HG02938 (cell line): ENCODE measurements at regions not wholly inside any gene's neighbourhood (a gene's known extent, or its start where the extent isn't known, plus 50 kb on each side); places are given as distances from the start of the nearest gene placed in this dataset.
"Not testable (repeated sequence)": the region's sequence is repeated elsewhere in the genome, so short reads cannot be mapped to it uniquely, and the experiment has no call there.

Experiments used
- ATAC-seq: cut with Tn5 transposase; IDR thresholded peaks from one replicate; pipeline ENCODE4 v1.9.1; 2021; ENCODE audit warnings: mild to moderate bottlenecking, moderate library complexity; ENCODE audit not compliant: unreplicated experiment

GRCh38 chr14:22220427-22220826, 368.6 kb downstream of the DAD1 start:
- ATAC-seq = no peak

GRCh38 chr14:22218728-22219127, 370.3 kb downstream of the DAD1 start:
- ATAC-seq = no peak

- ATAC-seq = no peak
These were observed 375.9 kb downstream of the DAD1 start for GRCh38 chr14:22213120-22213519.

GRCh38 chr14:22210906-22211305, 378.1 kb downstream of the DAD1 start:
- ATAC-seq = no peak

- ATAC-seq = no peak
These were observed 379.0 kb downstream of the DAD1 start for GRCh38 chr14:22210026-22210425.

GRCh38 chr14:22203036-22203435, 386.0 kb downstream of the DAD1 start:
- ATAC-seq = no peak

- no peak for ATAC-seq
These were observed 386.7 kb downstream of the DAD1 start for GRCh38 chr14:22202313-22202712.

- ATAC-seq = no peak
These were observed 387.9 kb downstream of the DAD1 start for GRCh38 chr14:22200977-22201605.

- not testable (repeated sequence) for ATAC-seq
These were observed 388.9 kb downstream of the DAD1 start for GRCh38 chr14:22200131-22200530.

- no peak for ATAC-seq
These were observed 394.4 kb downstream of the DAD1 start for GRCh38 chr14:22194664-22195063.

GRCh38 chr14:22190411-22191191, 398.4 kb downstream of the DAD1 start:
- no peak for ATAC-seq

GRCh38 chr14:22189881-22190280, 399.1 kb downstream of the DAD1 start:
- no peak for ATAC-seq

GRCh38 chr14:22188318-22188717, 400.7 kb downstream of the DAD1 start:
- no peak for ATAC-seq

- ATAC-seq = no peak
These were observed 403.2 kb downstream of the DAD1 start for GRCh38 chr14:22185789-22186188.

- no peak for ATAC-seq
These were observed 403.8 kb downstream of the DAD1 start for GRCh38 chr14:22185191-22185590.

GRCh38 chr14:22184830-22185168, 404.2 kb downstream of the DAD1 start:
- no peak for ATAC-seq

GRCh38 chr14:22184157-22184829, 404.7 kb downstream of the DAD1 start:
- no peak for ATAC-seq

GRCh38 chr14:22180045-22180444, 409.0 kb downstream of the DAD1 start:
- ATAC-seq = no peak

GRCh38 chr14:22179190-22179589, 409.8 kb downstream of the DAD1 start:
- no peak for ATAC-seq

- ATAC-seq = peak; percentile 51
These were observed 410.6 kb downstream of the DAD1 start for GRCh38 chr14:22178333-22178839.

- no peak for ATAC-seq
These were observed 411.2 kb downstream of the DAD1 start for GRCh38 chr14:22177870-22178269.

GRCh38 chr14:22176957-22177356, 412.1 kb downstream of the DAD1 start:
- ATAC-seq = no peak
